Left ventricle myocardium inferior (tissue), 1 donor: ENCODE measurements at regions not wholly inside any gene's neighbourhood (a gene's known extent, or its start where the extent isn't known, plus 50 kb on each side); places are given as distances from the start of the nearest gene placed in this dataset.

Source experiments
- DNase-seq: peaks from one replicate; pipeline ENCODE4 v3.0.0-alpha.2; 2020
- H3K27ac ChIP-seq: fragments of 200-600 bp; replicated peaks from 2 replicates; pipeline ENCODE4 v1.8.0; 2021
- H3K27me3 ChIP-seq: fragments of 200-600 bp; 2 replicates; pipeline ENCODE4 v1.8.0; 2021; ENCODE audit warnings: low read depth
- H3K36me3 ChIP-seq: fragments of 200-600 bp; 2 replicates; pipeline ENCODE4 v1.8.0; 2021
- H3K4me1 ChIP-seq: fragments of 200-600 bp; 2 replicates; pipeline ENCODE4 v1.8.0; 2021
- H3K4me3 ChIP-seq: fragments of 200-600 bp; 2 replicates; pipeline ENCODE4 v1.8.0; 2021; ENCODE audit warnings: mild to moderate bottlenecking, moderate library complexity
- H3K9me3 ChIP-seq: fragments of 200-600 bp; replicated peaks from 2 replicates; pipeline ENCODE4 v1.8.0; 2021
- intact Hi-C: fragments of 100-400 bp; cut with micrococcal nuclease; formaldehyde crosslinking; loops from one replicate; pipeline ENCODE4 v1.11.0; 2022
- TF ChIP-seq, protein P1 (sequence below): fragments of 200-600 bp; IDR thresholded peaks from 2 replicates; pipeline ENCODE4 v1.8.0; 2021; ENCODE audit warnings: antibody characterized with exemption, mild to moderate bottlenecking, borderline replicate concordance
- donor health status: DM: no; HTN: yes; CAD: no; lungs with severe emphysema.

DNA sequence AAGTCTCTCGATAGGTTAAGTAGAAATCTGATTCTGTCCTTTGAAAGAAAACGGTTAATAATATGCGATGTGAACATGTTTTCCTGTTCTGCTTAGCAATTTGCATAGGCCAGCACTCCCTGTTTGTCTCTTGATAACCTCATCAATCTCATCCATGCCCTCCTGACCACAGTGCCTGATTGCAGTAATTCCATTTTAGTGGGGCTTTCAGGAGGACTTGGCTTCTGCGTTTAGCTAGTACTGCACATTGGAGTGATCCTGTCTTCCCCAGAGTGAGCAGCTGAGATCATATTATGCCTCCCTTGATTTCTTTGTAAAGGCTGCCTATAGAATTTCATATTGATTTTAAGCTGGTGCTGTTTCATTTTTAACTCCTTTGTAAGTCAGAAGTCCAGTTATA is 335.9 kb upstream of the ISL1 start:
- intact Hi-C loops: no loop called here
- no peak for DNase-seq
- Histone ChIP-seq H3K4me1 (no peaks in the 10 kb centered on the region), H3K36me3 (no peaks in the 10 kb centered on the region), H3K27ac (no peak overlapping the region), H3K9me3 (no peaks in the 10 kb centered on the region), H3K4me3 (no peak overlapping the region), H3K27me3 (peaks cover under 1% of the 10 kb centered on the region)
- TF ChIP-seq, protein P1, sequence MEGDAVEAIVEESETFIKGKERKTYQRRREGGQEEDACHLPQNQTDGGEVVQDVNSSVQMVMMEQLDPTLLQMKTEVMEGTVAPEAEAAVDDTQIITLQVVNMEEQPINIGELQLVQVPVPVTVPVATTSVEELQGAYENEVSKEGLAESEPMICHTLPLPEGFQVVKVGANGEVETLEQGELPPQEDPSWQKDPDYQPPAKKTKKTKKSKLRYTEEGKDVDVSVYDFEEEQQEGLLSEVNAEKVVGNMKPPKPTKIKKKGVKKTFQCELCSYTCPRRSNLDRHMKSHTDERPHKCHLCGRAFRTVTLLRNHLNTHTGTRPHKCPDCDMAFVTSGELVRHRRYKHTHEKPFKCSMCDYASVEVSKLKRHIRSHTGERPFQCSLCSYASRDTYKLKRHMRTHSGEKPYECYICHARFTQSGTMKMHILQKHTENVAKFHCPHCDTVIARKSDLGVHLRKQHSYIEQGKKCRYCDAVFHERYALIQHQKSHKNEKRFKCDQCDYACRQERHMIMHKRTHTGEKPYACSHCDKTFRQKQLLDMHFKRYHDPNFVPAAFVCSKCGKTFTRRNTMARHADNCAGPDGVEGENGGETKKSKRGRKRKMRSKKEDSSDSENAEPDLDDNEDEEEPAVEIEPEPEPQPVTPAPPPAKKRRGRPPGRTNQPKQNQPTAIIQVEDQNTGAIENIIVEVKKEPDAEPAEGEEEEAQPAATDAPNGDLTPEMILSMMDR: no peak

DNA sequence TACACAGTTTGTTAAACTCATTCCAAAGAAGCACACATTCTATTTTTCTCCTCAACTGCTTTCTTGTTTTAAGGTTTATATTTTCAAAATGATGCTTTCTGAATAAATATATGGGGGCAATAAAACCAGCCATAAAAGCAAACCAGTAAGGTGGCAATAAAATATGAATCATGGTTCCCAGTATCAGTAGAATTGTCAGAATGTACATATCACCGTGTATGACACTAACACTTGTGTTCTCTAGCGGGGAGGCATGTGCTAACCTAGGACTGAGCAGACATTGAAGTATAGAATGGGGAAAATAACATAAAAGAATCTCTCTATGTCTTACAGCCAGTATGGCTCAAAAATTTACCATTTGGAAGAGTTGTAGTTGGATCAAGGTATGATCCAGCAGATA is 329.9 kb upstream of the ISL1 start:
- TF ChIP-seq, protein P1: no peak
- no peak for DNase-seq
- Histone ChIP-seq H3K4me3 (no peak overlapping the region), H3K36me3 (no peaks in the 10 kb centered on the region), H3K4me1 (no peaks in the 10 kb centered on the region), H3K27ac (no peak overlapping the region), H3K9me3 (no peaks in the 10 kb centered on the region), H3K27me3 (peaks cover 12% of the 10 kb centered on the region)
- intact Hi-C loops: no loop called here

DNA sequence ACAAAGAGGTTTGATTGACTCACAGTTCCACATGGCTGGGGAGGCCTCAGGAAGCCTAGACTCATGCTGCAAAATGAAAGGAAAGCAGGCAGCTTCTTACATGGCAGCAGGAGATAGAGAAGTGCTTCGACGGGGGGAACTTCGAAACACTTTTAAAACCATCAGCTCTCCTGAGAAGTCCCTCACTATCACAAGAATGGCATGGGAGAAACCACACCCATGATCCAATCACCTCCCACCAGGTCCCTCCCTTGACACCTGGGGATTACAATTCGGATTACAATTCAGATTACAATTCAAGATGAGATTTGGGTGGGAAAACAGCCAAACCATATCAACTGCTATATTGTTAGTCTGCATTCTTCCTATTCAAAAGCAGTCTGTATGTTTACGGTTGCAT is 322.3 kb upstream of the ISL1 start:
- intact Hi-C loops: no loop called here

DNA sequence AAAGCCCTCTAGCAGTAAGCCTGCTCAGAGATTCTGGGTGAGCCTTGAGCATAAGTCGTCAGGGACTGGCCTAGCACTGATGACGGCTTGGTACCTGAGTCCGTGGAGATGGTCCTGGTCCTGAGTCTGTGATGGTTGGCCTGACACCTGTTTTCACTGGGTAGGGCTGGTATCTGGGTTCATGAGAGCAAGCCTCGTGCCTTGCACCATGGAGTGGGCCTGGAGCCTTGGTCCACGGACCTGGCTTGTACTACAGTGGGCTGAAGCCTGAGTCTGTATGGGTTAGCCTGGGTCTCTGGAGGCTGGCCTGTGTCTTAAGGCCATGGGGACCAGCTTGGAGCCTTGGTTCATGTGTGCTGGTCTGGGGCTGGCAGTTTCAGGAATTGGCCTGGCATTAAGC is 310.3 kb upstream of the ISL1 start:
- Histone ChIP-seq H3K9me3 (peaks cover 52% of the 10 kb centered on the region), H3K27me3 (no peaks in the 10 kb centered on the region), H3K36me3 (no peaks in the 10 kb centered on the region), H3K27ac (no peak overlapping the region), H3K4me3 (no peak overlapping the region), H3K4me1 (no peaks in the 10 kb centered on the region)
- DNase-seq: no peak
- TF ChIP-seq, protein P1: no peak
- intact Hi-C loops: no loop called here

More for the DNA sequence above, 322.3 kb upstream of the ISL1 start:
- Histone ChIP-seq H3K4me3 (no peak overlapping the region), H3K27me3 (no peaks in the 10 kb centered on the region), H3K27ac (no peak overlapping the region), H3K36me3 (no peaks in the 10 kb centered on the region), H3K4me1 (no peaks in the 10 kb centered on the region), H3K9me3 (peaks cover 37% of the 10 kb centered on the region)
- DNase-seq: no peak
- TF ChIP-seq, protein P1: no peak

DNA sequence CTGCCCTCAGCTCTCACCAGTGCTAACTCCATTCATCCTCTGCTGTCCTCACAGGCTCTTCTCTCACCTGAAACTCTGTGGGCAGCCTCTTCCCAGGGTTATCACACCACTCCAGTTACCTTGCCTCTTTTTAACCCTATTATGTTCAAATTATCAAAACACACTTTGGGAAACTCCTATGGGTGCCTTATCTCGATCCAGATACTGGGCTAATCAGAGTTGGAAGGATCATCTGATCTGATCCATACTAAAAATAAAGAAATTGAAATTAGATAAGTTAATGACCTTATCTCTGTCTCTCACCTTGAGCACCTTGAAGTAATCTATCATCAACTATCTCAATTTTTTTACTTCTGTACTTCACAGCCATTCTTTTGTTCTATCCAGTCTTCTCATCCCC is 300.5 kb upstream of the ISL1 start:
- Histone ChIP-seq H3K9me3 (no peaks in the 10 kb centered on the region), H3K4me1 (no peaks in the 10 kb centered on the region), H3K27ac (no peak overlapping the region), H3K27me3 (no peaks in the 10 kb centered on the region), H3K36me3 (no peaks in the 10 kb centered on the region), H3K4me3 (no peak overlapping the region)
- TF ChIP-seq, protein P1: no peak
- DNase-seq: no peak
- intact Hi-C loops: no loop called here

DNA sequence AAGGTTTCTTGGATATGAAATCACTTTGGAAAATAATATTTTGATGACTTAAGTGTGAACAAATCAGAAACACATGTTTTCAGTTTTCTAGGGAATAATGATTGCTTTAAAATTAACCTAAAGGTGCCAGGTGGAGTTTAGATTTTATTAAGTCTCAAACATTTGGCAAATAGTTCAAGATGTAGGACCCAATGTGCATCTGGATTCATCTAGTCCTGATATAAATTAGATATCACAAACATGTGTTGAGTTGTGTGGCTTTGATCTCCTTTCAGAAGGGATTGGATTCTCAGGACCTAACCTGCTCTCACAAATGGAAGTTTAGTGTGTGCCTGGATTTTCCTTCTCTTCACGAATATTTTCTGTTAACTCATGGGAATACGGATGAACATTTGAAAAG is 291.4 kb upstream of the ISL1 start:
- intact Hi-C loops: no loop called here
- no peak for DNase-seq

More for the DNA sequence above, 291.4 kb upstream of the ISL1 start:
- TF ChIP-seq, protein P1: no peak
- H3K4me1 ChIP-seq: no peaks in the 10 kb centered on the region
- no peaks in the 10 kb centered on the region for H3K36me3 ChIP-seq
- H3K4me3 ChIP-seq: no peak overlapping the region
- no peak overlapping the region for H3K27ac ChIP-seq
- H3K9me3 ChIP-seq: no peaks in the 10 kb centered on the region
- H3K27me3 ChIP-seq: no peaks in the 10 kb centered on the region
